Uterus (tissue), 2 donors: ENCODE measurements at regions not wholly inside any gene's neighbourhood (a gene's known extent, or its start where the extent isn't known, plus 50 kb on each side); places are given as distances from the start of the nearest gene placed in this dataset.

ENCODE experiments used
- POLR2A ChIP-seq, 2 donors: fragments of 450-650 bp; IDR thresholded peaks; one replicate each; pipeline ENCODE4 v1.6.1; 2016; ENCODE audit warnings: antibody characterized with exemption in 2 of 2, mild to moderate bottlenecking in 1 of 2, moderate library complexity in 1 of 2
- TF ChIP-seq, protein P1 (sequence below), 4 experiments: fragments of 200-600 bp in 2 of 4; fragments of 450-650 bp in 2 of 4; sonication (generic) in 2 of 4; IDR thresholded peaks; one replicate each; pipeline ENCODE4 v1.5.1; 2016 to 2019; ENCODE audit warnings: antibody characterized with exemption in 4 of 4, mild to moderate bottlenecking in 2 of 4, moderate library complexity in 1 of 4

GRCh38 chr19:32032561-32032960 is 312.8 kb upstream of the ZNF507 start:
- TF ChIP-seq, protein P1, sequence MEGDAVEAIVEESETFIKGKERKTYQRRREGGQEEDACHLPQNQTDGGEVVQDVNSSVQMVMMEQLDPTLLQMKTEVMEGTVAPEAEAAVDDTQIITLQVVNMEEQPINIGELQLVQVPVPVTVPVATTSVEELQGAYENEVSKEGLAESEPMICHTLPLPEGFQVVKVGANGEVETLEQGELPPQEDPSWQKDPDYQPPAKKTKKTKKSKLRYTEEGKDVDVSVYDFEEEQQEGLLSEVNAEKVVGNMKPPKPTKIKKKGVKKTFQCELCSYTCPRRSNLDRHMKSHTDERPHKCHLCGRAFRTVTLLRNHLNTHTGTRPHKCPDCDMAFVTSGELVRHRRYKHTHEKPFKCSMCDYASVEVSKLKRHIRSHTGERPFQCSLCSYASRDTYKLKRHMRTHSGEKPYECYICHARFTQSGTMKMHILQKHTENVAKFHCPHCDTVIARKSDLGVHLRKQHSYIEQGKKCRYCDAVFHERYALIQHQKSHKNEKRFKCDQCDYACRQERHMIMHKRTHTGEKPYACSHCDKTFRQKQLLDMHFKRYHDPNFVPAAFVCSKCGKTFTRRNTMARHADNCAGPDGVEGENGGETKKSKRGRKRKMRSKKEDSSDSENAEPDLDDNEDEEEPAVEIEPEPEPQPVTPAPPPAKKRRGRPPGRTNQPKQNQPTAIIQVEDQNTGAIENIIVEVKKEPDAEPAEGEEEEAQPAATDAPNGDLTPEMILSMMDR (IDR thresholded peaks at IDR 0.05) = no peak
- TF ChIP-seq POLR2A (IDR thresholded peaks at IDR 0.05) = no peak
